ENCODE measurements at regions not wholly inside any gene's neighbourhood (a gene's known extent, or its start where the extent isn't known, plus 50 kb on each side); places are given as distances from the start of the nearest gene placed in this dataset.
"Not testable (repeated sequence)": the region's sequence is repeated elsewhere in the genome, so short reads cannot be mapped to it uniquely, and the experiment has no call there.

- H3K4me3 ChIP-seq (ENCODE audit: low read length) = no peak overlapping the region
- H4K20me1 ChIP-seq (ENCODE audit: insufficient read depth) = no peaks in the 10 kb centered on the region
- no peak overlapping the region for H3K9ac ChIP-seq (ENCODE audit: low read length)
- H3K9me3 ChIP-seq (ENCODE audit: low read length) = no peaks in the 10 kb centered on the region
- no peaks in the 10 kb centered on the region for H3F3A ChIP-seq (ENCODE audit: insufficient read depth, low read length, poor library complexity, severe bottlenecking)
- no peaks in the 10 kb centered on the region for H3K36me3 ChIP-seq (ENCODE audit: insufficient read depth, low read length)
- H3K79me2 ChIP-seq (replicated peaks; ENCODE audit: insufficient read depth, low read length) = no peaks in the 10 kb centered on the region
- H3K9me2 ChIP-seq (ENCODE audit: insufficient read depth, low read length) = no peaks in the 10 kb centered on the region
- no peak overlapping the region for H3K27ac ChIP-seq (ENCODE audit: low read length)
- TF ChIP-seq SMC3 (conservative IDR thresholded peaks at IDR 0.05; ENCODE audit: poor library complexity) = no peak
- TF ChIP-seq EZH2 (IDR thresholded peaks at IDR 0.05; ENCODE audit: borderline replicate concordance, insufficient read depth, low read length, poor library complexity, severe bottlenecking) = no peak
- TF ChIP-seq CTCF (IDR thresholded peaks at IDR 0.05; ENCODE audit: poor library complexity, severe bottlenecking) = no peak
- no peak for TF ChIP-seq REST (IDR thresholded peaks at IDR 0.05; ENCODE audit: borderline replicate concordance)
- TF ChIP-seq MXI1 (conservative IDR thresholded peaks at IDR 0.05; ENCODE audit: poor library complexity, severe bottlenecking) = no peak
- TF ChIP-seq RAD21 (conservative IDR thresholded peaks at IDR 0.05) = no peak
- no peak for TF ChIP-seq POLR2AphosphoS5 (IDR thresholded peaks at IDR 0.05)
- no peak for TF ChIP-seq TAF1 (IDR thresholded peaks at IDR 0.05; ENCODE audit: low read depth)
- no peak overlapping the region for H2AFZ ChIP-seq (ENCODE audit: low read depth, low read length)
- H3K4me2 ChIP-seq (ENCODE audit: low read length) = no peak overlapping the region
- H3K27me3 ChIP-seq (ENCODE audit: insufficient read depth, low read depth, low read length) = no peaks in the 10 kb centered on the region
These were observed 301.0 kb upstream of the MIS18BP1 start for GRCh38 chr14:45553981-45554380.

GRCh38 chr14:45551240-45551820, 298.3 kb upstream of the MIS18BP1 start:
- H3K27me3 ChIP-seq (ENCODE audit: insufficient read depth, low read depth, low read length); H2AFZ ChIP-seq (ENCODE audit: low read depth, low read length); H3K27ac ChIP-seq (ENCODE audit: low read length); H3K9me2 ChIP-seq (ENCODE audit: insufficient read depth, low read length); H3K36me3 ChIP-seq (ENCODE audit: insufficient read depth, low read length); H4K20me1 ChIP-seq (ENCODE audit: insufficient read depth); H3K4me3 ChIP-seq (ENCODE audit: low read length); H3K9me3 ChIP-seq (ENCODE audit: low read length); H3K4me2 ChIP-seq (ENCODE audit: low read length); H3K9ac ChIP-seq (ENCODE audit: low read length); H3K79me2 ChIP-seq (replicated peaks; ENCODE audit: insufficient read depth, low read length); H3F3A ChIP-seq (ENCODE audit: insufficient read depth, low read length, poor library complexity, severe bottlenecking): not testable (repeated sequence)

- no peaks in the 10 kb centered on the region for H3K79me2 ChIP-seq (replicated peaks; ENCODE audit: insufficient read depth, low read length)
- no peak overlapping the region for H3K4me3 ChIP-seq (ENCODE audit: low read length)
- no peak overlapping the region for H3K9ac ChIP-seq (ENCODE audit: low read length)
- H3K9me3 ChIP-seq (ENCODE audit: low read length) = peaks cover 3% of the 10 kb centered on the region
- no peaks in the 10 kb centered on the region for H3K9me2 ChIP-seq (ENCODE audit: insufficient read depth, low read length)
- no peaks in the 10 kb centered on the region for H4K20me1 ChIP-seq (ENCODE audit: insufficient read depth)
- no peak overlapping the region for H3K4me2 ChIP-seq (ENCODE audit: low read length)
- H3K27ac ChIP-seq (ENCODE audit: low read length) = no peak overlapping the region
- H3K36me3 ChIP-seq (ENCODE audit: insufficient read depth, low read length) = no peaks in the 10 kb centered on the region
- H2AFZ ChIP-seq (ENCODE audit: low read depth, low read length) = no peak overlapping the region
- H3K27me3 ChIP-seq (ENCODE audit: insufficient read depth, low read depth, low read length) = no peaks in the 10 kb centered on the region
- no peak for TF ChIP-seq EP300 (conservative IDR thresholded peaks at IDR 0.05; ENCODE audit: poor library complexity, severe bottlenecking)
- TF ChIP-seq REST (IDR thresholded peaks at IDR 0.05; ENCODE audit: borderline replicate concordance) = no peak
- no peak for TF ChIP-seq CTCF (IDR thresholded peaks at IDR 0.05; ENCODE audit: poor library complexity, severe bottlenecking)
- TF ChIP-seq POLR2AphosphoS5 (IDR thresholded peaks at IDR 0.05) = no peak
- TF ChIP-seq SMC3 (conservative IDR thresholded peaks at IDR 0.05; ENCODE audit: poor library complexity) = no peak
- no peak for TF ChIP-seq EZH2 (IDR thresholded peaks at IDR 0.05; ENCODE audit: borderline replicate concordance, insufficient read depth, low read length, poor library complexity, severe bottlenecking)
- no peak for TF ChIP-seq MXI1 (conservative IDR thresholded peaks at IDR 0.05; ENCODE audit: poor library complexity, severe bottlenecking)
- no peak for TF ChIP-seq TAF1 (IDR thresholded peaks at IDR 0.05; ENCODE audit: low read depth)
- no peak for TF ChIP-seq RAD21 (conservative IDR thresholded peaks at IDR 0.05)
- no peaks in the 10 kb centered on the region for H3F3A ChIP-seq (ENCODE audit: insufficient read depth, low read length, poor library complexity, severe bottlenecking)
These were observed 278.0 kb upstream of the MIS18BP1 start for GRCh38 chr14:45531022-45531421.

Data from neural cell (in vitro differentiated cells).